ENCODE measurements at regions not wholly inside any gene's neighbourhood (a gene's known extent, or its start where the extent isn't known, plus 50 kb on each side); places are given as distances from the start of the nearest gene placed in this dataset.

- Histone ChIP-seq H3K4me1 (ENCODE audit: control insufficient read depth, extremely low read depth, insufficient read depth, low read length) (no peaks in the 10 kb centered on the region), H3K27ac (ENCODE audit: insufficient read depth, low read depth, low read length) (no peak overlapping the region), H3K4me2 (ENCODE audit: insufficient read depth, low read length) (no peak overlapping the region), H3K27me3 (ENCODE audit: control insufficient read depth in 2 of 2, insufficient read depth in 2 of 2, low read length in 2 of 2) (no peaks in the 10 kb centered on the region), H3K36me3 (ENCODE audit: control insufficient read depth in 2 of 2, extremely low read depth in 1 of 2, insufficient read depth in 2 of 2, low read length in 2 of 2) (no peaks in the 10 kb centered on the region), H3K4me3 (replicated peaks in 1 of 3; ENCODE audit: insufficient read depth in 1 of 3, low read depth in 1 of 3, low read length in 3 of 3) (no peak overlapping the region), H3K79me2 (ENCODE audit: control insufficient read depth, insufficient read depth, low read length) (no peaks in the 10 kb centered on the region), H4K20me1 (replicated peaks; ENCODE audit: control insufficient read depth, extremely low read depth, insufficient read depth, low read length) (no peaks in the 10 kb centered on the region), H3K9me1 (replicated peaks; ENCODE audit: control insufficient read depth, extremely low read depth, insufficient read depth, low read length) (no peaks in the 10 kb centered on the region), H2AFZ (ENCODE audit: low read depth, low read length) (no peak overlapping the region), H3K9me3 (replicated peaks; ENCODE audit: control insufficient read depth, insufficient read depth, low read length) (no peaks in the 10 kb centered on the region), H3K9ac (replicated peaks; ENCODE audit: extremely low read depth, insufficient read depth, low read length) (no peak overlapping the region)
- dilution Hi-C loops (cut with MboI; ENCODE audit: extremely low pct_ligation_motif_present, low sequenced_read_pairs): no loop called here
- ChIA-PET POLR2A (no interaction called here), CTCF (no interaction called here)
- FAIRE-seq (no peak), DNase-seq (ENCODE audit: low read depth, low spot score) (no peak)
- intact Hi-C loops (cut with micrococcal nuclease): no loop called here
- no peak for TF ChIP-seq POLR2A (IDR thresholded peaks at IDR 0.05; ENCODE audit: low read depth, low read length)
- TF ChIP-seq JUN (IDR thresholded peaks at IDR 0.05; ENCODE audit: borderline replicate concordance, insufficient read depth, insufficient read length, low read depth): no peak
- TF ChIP-seq EZH2 (IDR thresholded peaks at IDR 0.05; ENCODE audit: borderline replicate concordance, low read depth, low read length, severe bottlenecking): no peak
- no peak for TF ChIP-seq MAX (IDR thresholded peaks at IDR 0.05; ENCODE audit: insufficient read depth, insufficient read length)
- TF ChIP-seq CTCF (IDR thresholded peaks at IDR 0.05; ENCODE audit: extremely low read depth in 1 of 2, insufficient read depth in 1 of 2, low read depth in 1 of 2, low read length in 2 of 2): no peak
- TF ChIP-seq GATA2 (IDR thresholded peaks at IDR 0.05; ENCODE audit: insufficient read depth, insufficient read length, low read depth, low read length): no peak
- no peak for TF ChIP-seq FOS (IDR thresholded peaks at IDR 0.05; ENCODE audit: borderline replicate concordance, insufficient read depth, low read length)
- TF ChIP-seq MYC (IDR thresholded peaks at IDR 0.05; ENCODE audit: low read depth, low read length): no peak
- TF ChIP-seq POLR2AphosphoS5 (IDR thresholded peaks at IDR 0.05; ENCODE audit: insufficient read depth, low read depth, low read length): no peak
- no TSS peak for BruUV-seq (replicated peaks)
These were observed 124.8 kb downstream of the EVX1 start for GRCh38 chr7:27367179-27367932.
